Naive B cell (primary cell): ENCODE measurements at regions not wholly inside any gene's neighbourhood (a gene's known extent, or its start where the extent isn't known, plus 50 kb on each side); places are given as distances from the start of the nearest gene placed in this dataset.

Experiments
- ATAC-seq, 2 donors: fragments of 150-1000 bp; cut with Tn5 transposase; 2 replicates each; pipeline ENCODE4 v1.10.0; 2021; ENCODE audit warnings: low read depth in 2 of 2, mild to moderate bottlenecking in 2 of 2, moderate library complexity in 2 of 2
- DNase-seq: peaks from one replicate; pipeline ENCODE4 v3.0.0; 2022
- H3K27ac Mint-ChIP-seq, 6 donors: one replicate each; pipeline ENCODE4 v1.8.0; 2020 to 2022; ENCODE audit warnings: mild to moderate bottlenecking in 6 of 6, mixed read lengths in 6 of 6, moderate library complexity in 5 of 6, inconsistent platforms in 2 of 6
- H3K27me3 Mint-ChIP-seq, 3 donors: one replicate each; pipeline ENCODE4 v1.8.0; 2021 to 2022; ENCODE audit warnings: mixed read lengths in 3 of 3, mild to moderate bottlenecking in 1 of 3
- H3K36me3 Mint-ChIP-seq, 2 donors: one replicate each; pipeline ENCODE4 v1.8.0; 2020 to 2022; ENCODE audit warnings: mixed read lengths in 2 of 2, inconsistent platforms in 1 of 2, mild to moderate bottlenecking in 1 of 2
- H3K4me1 Mint-ChIP-seq, 3 donors: one replicate each; pipeline ENCODE4 v1.8.0; 2020 to 2022; ENCODE audit warnings: mixed read lengths in 3 of 3, inconsistent platforms in 1 of 3, mild to moderate bottlenecking in 1 of 3, moderate library complexity in 1 of 3
- H3K4me3 Mint-ChIP-seq, 8 donors: one replicate each; pipeline ENCODE4 v1.8.0; 2020 to 2022; ENCODE audit warnings: mild to moderate bottlenecking in 8 of 8, mixed read lengths in 8 of 8, moderate library complexity in 8 of 8, inconsistent platforms in 2 of 8
- H3K9me3 Mint-ChIP-seq, 7 donors: one replicate each; pipeline ENCODE4 v1.8.0; 2020 to 2022; ENCODE audit warnings: mixed read lengths in 7 of 7, mild to moderate bottlenecking in 5 of 7, inconsistent platforms in 2 of 7, moderate library complexity in 1 of 7

DNA sequence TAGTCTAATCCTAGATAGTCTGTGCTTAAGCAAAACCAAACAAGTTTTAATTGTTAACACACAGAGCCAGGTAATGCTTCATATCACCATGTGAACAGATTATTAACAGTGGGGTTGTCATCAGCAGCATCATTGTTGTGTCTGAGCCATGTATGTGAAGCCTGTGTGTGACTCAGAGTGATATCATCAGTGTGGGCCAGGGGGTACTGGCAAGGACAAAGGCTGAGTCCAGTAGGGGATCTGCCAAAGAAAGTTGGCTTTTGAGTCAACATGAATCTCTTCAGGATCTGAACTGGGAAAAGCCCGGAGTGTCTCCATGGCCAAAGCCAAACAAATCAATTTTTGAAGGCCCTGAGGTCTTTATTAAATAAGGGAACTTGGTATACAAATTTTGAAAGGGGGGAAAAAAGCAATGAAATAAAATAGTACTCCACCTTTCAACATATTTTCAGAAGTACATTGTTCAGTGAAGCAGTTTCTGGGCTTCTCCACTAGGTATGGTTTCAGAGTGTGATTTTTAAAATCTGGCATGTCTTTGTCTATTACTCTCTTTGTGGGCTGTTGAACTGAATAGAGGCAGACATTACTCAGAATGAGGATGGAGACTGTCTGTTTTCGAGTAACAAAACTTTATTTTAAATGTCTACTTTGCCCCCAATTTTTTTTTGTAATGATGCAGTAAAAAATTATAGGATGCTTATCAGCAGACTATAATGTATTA is 444.2 kb upstream of the JAG1 start:
- Mint-ChIP-seq H3K36me3 (no peaks in the 10 kb centered on the region), H3K27ac (no peak overlapping the region), H3K9me3 (peaks cover 0 to 10% (median 2%) of the 10 kb centered on the region in 7 donors), H3K4me3 (no peak overlapping the region), H3K27me3 (no peaks in the 10 kb centered on the region), H3K4me1 (no peaks in the 10 kb centered on the region)
- DNase-seq (no peak), ATAC-seq (no peak)

DNA sequence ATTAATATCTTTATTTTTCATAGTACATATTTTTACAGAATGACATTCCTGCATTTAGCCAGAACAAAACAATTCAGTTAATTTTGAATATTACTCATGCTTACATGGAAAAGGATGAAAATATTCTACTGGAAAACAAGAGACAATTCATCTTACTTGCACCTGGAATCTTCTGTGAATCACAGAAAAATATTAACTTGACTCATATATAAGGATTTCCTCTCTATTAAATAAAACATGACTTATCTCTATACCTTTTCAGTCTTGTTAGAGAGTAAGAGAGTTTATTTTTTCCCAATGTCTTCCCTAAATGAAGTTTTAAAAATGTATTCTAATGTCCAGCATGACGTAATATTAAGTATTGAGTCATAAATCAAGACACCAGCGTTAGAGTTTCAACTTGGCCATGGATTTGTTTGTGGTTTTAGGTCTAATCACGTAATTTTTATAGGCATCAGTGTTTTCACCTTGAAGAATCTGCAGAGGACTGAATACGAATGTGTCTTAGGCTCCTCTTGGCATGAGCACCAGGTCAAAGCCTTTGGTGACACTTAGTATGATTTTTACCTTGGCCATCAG is 445.1 kb upstream of the JAG1 start:
- ATAC-seq, result no peak
- Mint-ChIP-seq H3K9me3 (peaks cover 0 to 13% (median 4%) of the 10 kb centered on the region in 7 donors), H3K4me3 (no peak overlapping the region), H3K27me3 (no peaks in the 10 kb centered on the region), H3K36me3 (no peaks in the 10 kb centered on the region), H3K4me1 (no peaks in the 10 kb centered on the region), H3K27ac (no peak overlapping the region)
- no peak for DNase-seq

GRCh38 chr20:11119573-11119972 is 445.8 kb upstream of the JAG1 start:
- H3K36me3 Mint-ChIP-seq, result no peaks in the 10 kb centered on the region
- H3K4me1 Mint-ChIP-seq, result no peaks in the 10 kb centered on the region
- H3K9me3 Mint-ChIP-seq, result peaks cover 0 to 15% (median 7%) of the 10 kb centered on the region in 7 donors
- H3K4me3 Mint-ChIP-seq, result no peak overlapping the region
- DNase-seq, result no peak
- no peaks in the 10 kb centered on the region for H3K27me3 Mint-ChIP-seq
- no peak overlapping the region for H3K27ac Mint-ChIP-seq
- ATAC-seq, result no peak

DNA sequence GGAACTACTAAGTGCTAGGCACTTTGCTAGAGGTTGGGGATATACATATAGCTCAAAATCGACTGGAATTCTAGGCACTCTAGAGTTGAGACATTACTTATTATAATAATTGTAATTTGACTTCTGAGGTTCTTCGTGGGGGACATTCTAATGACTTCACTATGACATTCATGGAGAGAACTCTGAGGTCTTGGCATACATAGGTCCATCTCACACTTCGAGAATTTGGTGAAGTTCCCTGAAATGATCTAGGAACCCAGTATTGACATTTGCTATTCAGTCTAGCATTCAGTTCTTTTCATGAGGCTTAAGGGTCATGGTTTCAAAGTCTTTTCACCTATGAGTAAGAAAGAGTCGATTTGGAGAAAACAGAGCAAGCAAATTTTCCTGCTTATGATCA is 446.6 kb upstream of the JAG1 start:
- no peaks in the 10 kb centered on the region for H3K27me3 Mint-ChIP-seq
- no peaks in the 10 kb centered on the region for H3K36me3 Mint-ChIP-seq
- no peak overlapping the region for H3K4me3 Mint-ChIP-seq
- ATAC-seq (no peak), DNase-seq (no peak)
- H3K27ac Mint-ChIP-seq, result no peak overlapping the region
- no peaks in the 10 kb centered on the region for H3K4me1 Mint-ChIP-seq
- H3K9me3 Mint-ChIP-seq, result peaks cover 0 to 12% (median 7%) of the 10 kb centered on the region in 7 donors

GRCh38 chr20:11124849-11125505 is 451.2 kb upstream of the JAG1 start:
- Mint-ChIP-seq H3K27ac (no peak overlapping the region), H3K27me3 (no peaks in the 10 kb centered on the region), H3K4me1 (no peaks in the 10 kb centered on the region), H3K4me3 (no peak overlapping the region), H3K9me3 (peaks cover 0 to 24% (median 10%) of the 10 kb centered on the region in 7 donors), H3K36me3 (no peaks in the 10 kb centered on the region)
- no peak for DNase-seq
- no peak for ATAC-seq

DNA sequence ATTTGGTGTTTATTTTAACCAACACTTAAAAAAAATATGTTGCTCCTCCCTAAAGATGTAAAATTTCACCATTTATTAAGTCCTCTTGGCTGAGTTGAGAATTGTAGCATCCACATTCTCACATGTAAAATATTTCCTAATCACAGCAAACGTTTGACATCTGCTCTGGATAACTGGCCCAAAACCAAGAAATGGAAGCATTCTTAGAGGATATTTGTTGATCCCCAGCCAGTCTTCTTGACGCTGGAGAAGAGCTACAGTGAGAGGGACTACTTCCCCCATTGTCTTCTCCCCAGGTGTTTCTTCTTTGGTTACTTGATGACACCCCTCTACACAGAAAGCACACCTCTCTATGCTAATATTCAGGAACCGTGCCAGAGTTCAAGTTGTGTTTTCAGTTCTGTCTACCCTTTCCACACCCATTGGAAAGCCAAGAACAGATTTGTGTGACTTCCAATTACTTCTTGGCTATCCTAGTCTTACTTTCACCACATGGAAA is 454.5 kb upstream of the JAG1 start:
- Mint-ChIP-seq H3K36me3 (no peaks in the 10 kb centered on the region), H3K27ac (no peak overlapping the region), H3K9me3 (peaks cover 0 to 26% (median 9%) of the 10 kb centered on the region in 7 donors), H3K27me3 (no peaks in the 10 kb centered on the region), H3K4me1 (no peaks in the 10 kb centered on the region), H3K4me3 (no peak overlapping the region)
- DNase-seq (no peak), ATAC-seq (no peak)

GRCh38 chr20:11128721-11129120 is 454.9 kb upstream of the JAG1 start:
- Mint-ChIP-seq H3K4me1 (no peaks in the 10 kb centered on the region), H3K27me3 (no peaks in the 10 kb centered on the region), H3K27ac (no peak overlapping the region), H3K36me3 (no peaks in the 10 kb centered on the region), H3K9me3 (peaks cover 0 to 22% (median 7%) of the 10 kb centered on the region in 7 donors), H3K4me3 (peak overlapping the region in 1 of 8 donors; percentile 37)
- no peak for DNase-seq
- no peak for ATAC-seq

DNA sequence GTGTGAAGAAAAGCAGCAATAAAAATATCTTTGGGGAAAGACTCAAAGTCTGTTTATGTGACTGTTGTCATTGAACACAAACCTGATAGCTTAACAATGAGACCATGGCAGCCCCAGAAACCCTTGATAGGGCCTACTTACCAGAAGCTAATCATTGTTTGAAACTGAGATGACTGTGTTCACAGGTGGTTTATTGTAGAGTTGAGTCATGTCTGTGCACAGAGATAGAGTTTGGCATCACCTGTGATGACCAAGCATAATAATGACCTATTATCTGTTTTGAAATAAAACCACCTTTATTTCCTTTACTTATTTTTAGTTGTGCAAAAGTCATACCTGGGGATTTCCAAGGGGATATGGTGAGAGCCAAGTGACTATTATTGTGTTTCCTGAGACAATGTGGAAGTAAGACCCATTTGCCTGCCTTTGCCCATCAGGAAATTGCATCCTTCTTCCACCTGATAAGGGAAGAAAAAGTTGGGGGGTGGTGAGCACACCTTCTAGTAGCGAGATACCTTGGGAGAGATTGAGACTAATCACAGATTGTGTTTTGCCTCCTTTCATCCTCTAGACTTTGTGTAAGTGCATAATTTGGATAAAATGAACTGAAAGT is 456.9 kb upstream of the JAG1 start:
- Mint-ChIP-seq H3K27ac (no peak overlapping the region), H3K4me1 (no peaks in the 10 kb centered on the region), H3K36me3 (no peaks in the 10 kb centered on the region), H3K27me3 (no peaks in the 10 kb centered on the region), H3K9me3 (peaks cover 0 to 14% (median 5%) of the 10 kb centered on the region in 7 donors), H3K4me3 (no peak overlapping the region)
- DNase-seq, result no peak
- no peak for ATAC-seq

DNA sequence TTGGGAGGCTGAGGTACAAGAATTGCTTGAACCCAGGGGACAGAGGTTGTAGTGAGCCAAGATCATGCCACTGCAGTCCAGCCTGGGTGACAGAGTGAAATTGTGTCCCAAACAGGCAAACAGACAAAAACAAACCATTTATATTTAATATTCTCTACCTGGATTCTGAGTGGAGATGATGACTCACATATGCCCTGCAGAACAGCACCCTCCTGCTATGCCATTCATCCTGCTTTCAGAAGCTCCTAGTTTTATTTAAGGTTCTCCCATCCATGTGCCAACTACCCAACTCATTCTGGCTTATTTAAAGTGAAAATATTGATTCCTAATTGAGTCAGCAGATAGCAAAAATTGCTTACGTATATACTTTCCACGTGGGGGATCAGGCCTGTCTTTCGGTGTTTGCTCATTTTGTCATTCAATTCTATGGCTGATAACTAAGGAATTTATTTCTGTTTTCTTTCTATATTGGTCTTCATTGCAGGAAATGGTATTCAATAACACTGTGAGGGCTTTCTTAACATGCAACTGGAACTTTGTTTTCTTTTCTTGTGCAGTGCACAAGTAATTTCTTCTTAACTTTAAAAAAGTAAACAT is 459.1 kb upstream of the JAG1 start:
- H3K4me1 Mint-ChIP-seq, result no peaks in the 10 kb centered on the region
- H3K36me3 Mint-ChIP-seq, result no peaks in the 10 kb centered on the region
- ATAC-seq (no peak), DNase-seq (no peak)
- H3K27ac Mint-ChIP-seq, result no peak overlapping the region
- H3K9me3 Mint-ChIP-seq, result peaks cover 0 to 8% (median 3%) of the 10 kb centered on the region in 7 donors
- no peaks in the 10 kb centered on the region for H3K27me3 Mint-ChIP-seq
- no peak overlapping the region for H3K4me3 Mint-ChIP-seq

GRCh38 chr20:11136691-11137090 is 462.9 kb upstream of the JAG1 start:
- no peaks in the 10 kb centered on the region for H3K36me3 Mint-ChIP-seq
- H3K4me1 Mint-ChIP-seq, result no peaks in the 10 kb centered on the region
- H3K4me3 Mint-ChIP-seq, result no peak overlapping the region
- no peak overlapping the region for H3K27ac Mint-ChIP-seq
- peaks cover 0 to 10% (median 3%) of the 10 kb centered on the region in 7 donors for H3K9me3 Mint-ChIP-seq
- ATAC-seq (no peak), DNase-seq (no peak)
- H3K27me3 Mint-ChIP-seq, result no peaks in the 10 kb centered on the region

GRCh38 chr20:11137688-11138087 is 463.9 kb upstream of the JAG1 start:
- DNase-seq, result no peak
- Mint-ChIP-seq H3K4me1 (no peaks in the 10 kb centered on the region), H3K4me3 (no peak overlapping the region), H3K9me3 (peaks cover 0 to 13% (median 3%) of the 10 kb centered on the region in 7 donors), H3K27me3 (peaks cover 0 to 4% (median 0%) of the 10 kb centered on the region in 3 donors), H3K36me3 (no peaks in the 10 kb centered on the region), H3K27ac (no peak overlapping the region)
- ATAC-seq, result no peak

DNA sequence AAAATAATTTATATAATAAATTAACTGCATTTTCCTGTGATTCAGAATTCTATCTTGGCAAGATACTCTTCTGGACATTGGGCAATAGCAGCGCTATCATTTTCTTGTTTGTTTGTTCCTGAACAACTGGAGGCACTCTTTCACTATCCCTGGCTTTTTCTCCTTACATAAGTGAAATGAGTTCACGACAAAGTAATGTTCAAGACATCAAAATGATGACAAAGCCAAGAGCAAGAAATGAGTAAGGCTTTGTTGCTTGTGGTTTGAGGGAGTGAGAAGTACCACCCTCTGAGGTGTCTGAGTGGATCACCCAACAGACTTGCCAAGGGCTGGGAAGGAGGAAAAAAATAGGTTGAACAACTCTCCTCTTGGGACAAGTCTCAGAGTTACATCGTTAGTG is 466.6 kb upstream of the JAG1 start:
- H3K4me3 Mint-ChIP-seq, result no peak overlapping the region

DNA sequence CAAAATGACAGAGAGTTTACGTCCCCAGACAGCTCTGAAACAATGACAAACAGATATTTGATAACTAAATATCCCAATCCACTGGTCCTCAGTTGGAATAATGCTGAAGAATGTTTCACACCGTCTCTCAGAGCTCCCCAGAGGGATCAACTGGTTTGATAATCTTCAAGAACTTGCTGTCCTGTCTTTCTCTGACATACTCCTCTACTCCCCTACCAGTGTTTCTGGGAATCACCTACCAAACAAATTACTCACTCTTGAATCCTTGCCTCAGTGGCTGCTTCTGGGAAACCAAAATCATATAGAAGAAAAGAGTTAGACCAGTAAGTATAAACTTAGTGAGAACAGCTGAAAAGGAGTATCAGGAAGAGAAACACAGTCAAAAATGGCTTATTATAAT is 469.7 kb upstream of the JAG1 start:
- H3K4me1 Mint-ChIP-seq, result no peaks in the 10 kb centered on the region
- no peaks in the 10 kb centered on the region for H3K36me3 Mint-ChIP-seq
- no peak overlapping the region for H3K27ac Mint-ChIP-seq
- ATAC-seq (no peak), DNase-seq (no peak)
- H3K9me3 Mint-ChIP-seq, result peaks cover 0 to 14% (median 3%) of the 10 kb centered on the region in 7 donors
- H3K4me3 Mint-ChIP-seq, result no peak overlapping the region
- peaks cover 0 to 4% (median 0%) of the 10 kb centered on the region in 3 donors for H3K27me3 Mint-ChIP-seq

More for the DNA sequence above, 466.6 kb upstream of the JAG1 start:
- DNase-seq (no peak), ATAC-seq (no peak)
- H3K27me3 Mint-ChIP-seq, result peaks cover 0 to 4% (median 0%) of the 10 kb centered on the region in 3 donors
- H3K36me3 Mint-ChIP-seq, result no peaks in the 10 kb centered on the region
- peaks cover 0 to 16% (median 3%) of the 10 kb centered on the region in 7 donors for H3K9me3 Mint-ChIP-seq
- H3K4me1 Mint-ChIP-seq, result no peaks in the 10 kb centered on the region
- no peak overlapping the region for H3K27ac Mint-ChIP-seq
